IPS DF 6.9 (cell line): ENCODE measurements at regions not wholly inside any gene's neighbourhood (a gene's known extent, or its start where the extent isn't known, plus 50 kb on each side); places are given as distances from the start of the nearest gene placed in this dataset.

ENCODE experiments used
- DNase-seq: peaks from one replicate; pipeline ENCODE4 v3.0.0-alpha.2; 2013; ENCODE audit warnings: low read depth, low spot score
- H3K27ac ChIP-seq: one replicate; pipeline ENCODE4 v1.5.1; 2013; ENCODE audit warnings: low read length, control low read depth
- H3K27me3 ChIP-seq: 2 replicates; pipeline ENCODE4 v1.6.1; 2013; ENCODE audit warnings: mild to moderate bottlenecking, low read length; ENCODE audit not compliant: control insufficient read depth, insufficient read depth
- H3K36me3 ChIP-seq: 2 replicates; pipeline ENCODE4 v1.6.1; 2013; ENCODE audit warnings: low read length; ENCODE audit not compliant: control insufficient read depth, insufficient read depth
- H3K4me1 ChIP-seq: 2 replicates; pipeline ENCODE4 v1.6.1; 2013; ENCODE audit warnings: low read length; ENCODE audit not compliant: control insufficient read depth, insufficient read depth
- H3K4me3 ChIP-seq: 2 replicates; pipeline ENCODE4 v1.5.1; 2013; ENCODE audit warnings: mild to moderate bottlenecking, low read length
- H3K9me3 ChIP-seq: 2 replicates; pipeline ENCODE4 v1.6.1; 2013; ENCODE audit warnings: low read length, inconsistent platforms; ENCODE audit not compliant: control insufficient read depth, insufficient read depth
- WGBS: extraction: QIAGEN DNeasy Blood & Tissue Kit; methylation state at CpG from one replicate; pipeline ENCODE4 v1.1.7; 2013; ENCODE audit warnings: mixed read lengths, missing lambda C conversion rate; ENCODE audit not compliant: insufficient read length, insufficient coverage; 5-methylcytosine and 5-hydroxymethylcytosine counted together

GRCh38 chr10:25661632-25662031 lies 272.4 kb upstream of the MYO3A start:
- no peaks in the 10 kb centered on the region for H3K27me3 ChIP-seq
- no CpG with 5 or more reads among the region's 3 CpGs for WGBS
- H3K36me3 ChIP-seq = no peaks in the 10 kb centered on the region
- no peaks in the 10 kb centered on the region for H3K9me3 ChIP-seq
- H3K27ac ChIP-seq = no peak overlapping the region
- H3K4me1 ChIP-seq = no peaks in the 10 kb centered on the region
- no peak for DNase-seq
- no peak overlapping the region for H3K4me3 ChIP-seq

GRCh38 chr10:25666276-25666675 lies 267.8 kb upstream of the MYO3A start:
- H3K27me3 ChIP-seq = no peaks in the 10 kb centered on the region
- no peak for DNase-seq
- no peak overlapping the region for H3K27ac ChIP-seq
- no peak overlapping the region for H3K4me3 ChIP-seq
- no peaks in the 10 kb centered on the region for H3K4me1 ChIP-seq
- no peaks in the 10 kb centered on the region for H3K36me3 ChIP-seq
- H3K9me3 ChIP-seq = no peaks in the 10 kb centered on the region
- no CpG with 5 or more reads among the region's 3 CpGs for WGBS

- Histone ChIP-seq H3K4me3 (no peak overlapping the region), H3K4me1 (no peaks in the 10 kb centered on the region), H3K27me3 (no peaks in the 10 kb centered on the region), H3K27ac (no peak overlapping the region), H3K9me3 (no peaks in the 10 kb centered on the region), H3K36me3 (no peaks in the 10 kb centered on the region)
- DNase-seq = no peak
- WGBS = no CpG with 5 or more reads among the region's 7 CpGs
Measured at GRCh38 chr10:25675204-25675603, 258.8 kb upstream of the MYO3A start.

- H3K4me1 ChIP-seq = no peaks in the 10 kb centered on the region
- H3K4me3 ChIP-seq = no peak overlapping the region
- no peaks in the 10 kb centered on the region for H3K36me3 ChIP-seq
- H3K27ac ChIP-seq = no peak overlapping the region
- no peaks in the 10 kb centered on the region for H3K9me3 ChIP-seq
- no CpG with 5 or more reads among the region's 1 CpG for WGBS
- no peak for DNase-seq
- no peaks in the 10 kb centered on the region for H3K27me3 ChIP-seq
Measured at GRCh38 chr10:25675615-25676014, 258.4 kb upstream of the MYO3A start.

GRCh38 chr10:25678220-25678619 lies 255.8 kb upstream of the MYO3A start:
- no peaks in the 10 kb centered on the region for H3K27me3 ChIP-seq
- DNase-seq = no peak
- no peaks in the 10 kb centered on the region for H3K9me3 ChIP-seq
- no peaks in the 10 kb centered on the region; the same call in 1 of the 2 replicates for H3K4me1 ChIP-seq
- H3K4me3 ChIP-seq = no peak overlapping the region
- no peaks in the 10 kb centered on the region for H3K36me3 ChIP-seq
- no peak overlapping the region for H3K27ac ChIP-seq

- no CpG with 5 or more reads among the region's 2 CpGs for WGBS
- H3K9me3 ChIP-seq = no peaks in the 10 kb centered on the region
- DNase-seq = no peak
- no peak overlapping the region for H3K27ac ChIP-seq
- H3K4me3 ChIP-seq = no peak overlapping the region
- no peaks in the 10 kb centered on the region for H3K27me3 ChIP-seq
- no peaks in the 10 kb centered on the region; the same call in 1 of the 2 replicates for H3K4me1 ChIP-seq
- H3K36me3 ChIP-seq = no peaks in the 10 kb centered on the region
Measured at GRCh38 chr10:25678666-25679065, 255.4 kb upstream of the MYO3A start.

- no peak for DNase-seq
- no peaks in the 10 kb centered on the region; the same call in 1 of the 2 replicates for H3K4me1 ChIP-seq
- no peak overlapping the region for H3K4me3 ChIP-seq
- WGBS = no CpG with 5 or more reads among the region's 9 CpGs
- no peaks in the 10 kb centered on the region for H3K27me3 ChIP-seq
- no peaks in the 10 kb centered on the region for H3K9me3 ChIP-seq
- H3K36me3 ChIP-seq = no peaks in the 10 kb centered on the region
- no peak overlapping the region for H3K27ac ChIP-seq
Measured at GRCh38 chr10:25682203-25682851, 251.7 kb upstream of the MYO3A start.

GRCh38 chr10:25683344-25683743 lies 250.7 kb upstream of the MYO3A start:
- WGBS = no CpG with 5 or more reads among the region's 4 CpGs
- DNase-seq = no peak

GRCh38 chr10:25687521-25687920 lies 246.5 kb upstream of the MYO3A start:
- no CpG with 5 or more reads among the region's 1 CpG for WGBS
- Histone ChIP-seq H3K4me3 (no peak overlapping the region), H3K27me3 (no peaks in the 10 kb centered on the region), H3K36me3 (no peaks in the 10 kb centered on the region), H3K4me1 (no peaks in the 10 kb centered on the region; the same call in 1 of the 2 replicates), H3K27ac (no peak overlapping the region), H3K9me3 (no peaks in the 10 kb centered on the region)
- DNase-seq = no peak

More at GRCh38 chr10:25683344-25683743, 250.7 kb upstream of the MYO3A start:
- Histone ChIP-seq H3K4me1 (no peaks in the 10 kb centered on the region; the same call in 1 of the 2 replicates), H3K27me3 (no peaks in the 10 kb centered on the region), H3K27ac (no peak overlapping the region), H3K36me3 (no peaks in the 10 kb centered on the region), H3K4me3 (no peak overlapping the region), H3K9me3 (no peaks in the 10 kb centered on the region)

- DNase-seq = no peak
- no peaks in the 10 kb centered on the region for H3K4me1 ChIP-seq
- no peak overlapping the region for H3K27ac ChIP-seq
- H3K9me3 ChIP-seq = no peaks in the 10 kb centered on the region
- no peak overlapping the region for H3K4me3 ChIP-seq
- WGBS = no CpG with 5 or more reads among the region's 3 CpGs
- H3K27me3 ChIP-seq = no peaks in the 10 kb centered on the region
- no peaks in the 10 kb centered on the region for H3K36me3 ChIP-seq
Measured at GRCh38 chr10:25689346-25690100, 244.5 kb upstream of the MYO3A start.

- H3K4me1 ChIP-seq = no peaks in the 10 kb centered on the region
- DNase-seq = no peak
- no peaks in the 10 kb centered on the region for H3K9me3 ChIP-seq
- H3K27ac ChIP-seq = no peak overlapping the region
- no peaks in the 10 kb centered on the region for H3K27me3 ChIP-seq
- whole genome bisulfite sequencing = no CpG with 5 or more reads among the region's 2 CpGs
- no peaks in the 10 kb centered on the region for H3K36me3 ChIP-seq
- H3K4me3 ChIP-seq = no peak overlapping the region
Measured at GRCh38 chr10:25692761-25693160, 241.3 kb upstream of the MYO3A start.
